HepG2 (cell line): ENCODE measurements at regions not wholly inside any gene's neighbourhood (a gene's known extent, or its start where the extent isn't known, plus 50 kb on each side); places are given as distances from the start of the nearest gene placed in this dataset.

Experiments
- ATAC-seq: fragments of 200-7000 bp; cut with Tn5 transposase; 3 replicates; pipeline ENCODE4 v1.9.1; 2020; ENCODE audit warnings: mild to moderate bottlenecking, moderate library complexity
- BruUV-seq: library from RNA; stranded (reverse); fragments of 400-500 nt; replicated peaks from 2 replicates; lab custom pipeline; 2021; lab: Mats Ljungman, UMichigan
- CTCF ChIA-PET: fragments of 300-600 bp; formaldehyde crosslinking; extraction: SDS; loops from one replicate; lab custom pipeline; 2021; ENCODE audit warnings: low total read pairs, inconsistent platforms, low intra/inter-chr PET ratio; lab: Yijun Ruan, JAX
- POLR2A ChIA-PET: fragments of 350-600 bp; sonication (Branson Sonifier 250); formaldehyde crosslinking; loops from one replicate; lab custom pipeline; 2020; ENCODE audit warnings: antibody characterized with exemption, inconsistent platforms; lab: Yijun Ruan, JAX
- DNase-seq: peaks from one replicate; pipeline ENCODE4 v3.0.0-alpha.2; 2015; ENCODE audit warnings: low spot score
- FAIRE-seq: peaks from 3 replicates; lab custom pipeline; 2011; peaks lifted over from hg19 to GRCh38; lab: Jason Lieb, UNC
- H2AFZ ChIP-seq: one replicate; pipeline ENCODE4 v1.6.1; 2011; ENCODE audit warnings: low read length, inconsistent platforms
- H3K27ac ChIP-seq: fragments of 300-600 bp; 3 replicates; pipeline ENCODE4 v1.8.0; 2011; ENCODE audit warnings: mixed run types, mild to moderate bottlenecking, mixed read lengths, low read length, inconsistent platforms; ENCODE audit not compliant: insufficient read depth; ENCODE audit errors: extremely low read length
- H3K27me3 ChIP-seq, 2 experiments: fragments of 200-600 bp in 1 of 2; 2 replicates in 1 of 2; 3 replicates in 1 of 2; pipeline versions ENCODE4 v1.6.0 to v1.8.0; 2011; ENCODE audit warnings: low read length in 2 of 2, mild to moderate bottlenecking in 2 of 2, moderate library complexity in 2 of 2, inconsistent platforms in 1 of 2; ENCODE audit not compliant: insufficient read depth in 2 of 2, control insufficient read depth in 1 of 2
- H3K36me3 ChIP-seq, 2 experiments: fragments of 200-600 bp in 1 of 2; replicated peaks in 1 of 2; 2 replicates in 1 of 2; 3 replicates in 1 of 2; pipeline versions ENCODE4 v1.5.1 to v1.8.0; 2011; ENCODE audit warnings: low read length in 2 of 2, inconsistent platforms in 1 of 2; ENCODE audit not compliant: insufficient read depth in 2 of 2, control insufficient read depth in 1 of 2
- H3K4me1 ChIP-seq: 2 replicates; pipeline ENCODE4 v1.5.1; 2012; ENCODE audit warnings: low read length, inconsistent platforms; ENCODE audit not compliant: insufficient read depth
- H3K4me2 ChIP-seq: 2 replicates; pipeline ENCODE4 v1.6.0; 2011; ENCODE audit warnings: low read depth, low read length, inconsistent platforms
- H3K4me3 ChIP-seq, 3 experiments: fragments of 200-600 bp in 1 of 3; sonication (generic), shearing (Covaris generic) in 1 of 3; replicated peaks in 1 of 3; 2 replicates each; pipeline ENCODE4 v1.5.1; 2011 to 2016; ENCODE audit warnings: low read length in 3 of 3, inconsistent platforms in 2 of 3, low read depth in 2 of 3, mild to moderate bottlenecking in 2 of 3, control low read depth in 1 of 3, mixed read lengths in 1 of 3; ENCODE audit not compliant: insufficient read depth in 1 of 3
- H3K79me2 ChIP-seq: one replicate; pipeline ENCODE4 v1.6.1; 2011; ENCODE audit warnings: low read length, inconsistent platforms; ENCODE audit not compliant: insufficient read depth
- H3K9ac ChIP-seq: 2 replicates; pipeline ENCODE4 v1.6.0; 2011; ENCODE audit warnings: mild to moderate bottlenecking, low read depth, low read length, inconsistent platforms; ENCODE audit not compliant: insufficient read depth
- H3K9me3 ChIP-seq: 2 replicates; pipeline ENCODE4 v1.5.1; 2012; ENCODE audit warnings: mild to moderate bottlenecking, low read length
- H4K20me1 ChIP-seq: 2 replicates; pipeline ENCODE4 v1.6.0; 2011; ENCODE audit warnings: inconsistent platforms, mild to moderate bottlenecking, low read length, moderate library complexity; ENCODE audit not compliant: insufficient read depth
- DNMT1 ChIP-seq: sonication (generic); formaldehyde crosslinking; IDR thresholded peaks from 2 replicates; pipeline ENCODE4 v1.5.1; 2020; ENCODE audit warnings: mild to moderate bottlenecking, missing genetic modification reagents
- ELK4 ChIP-seq: sonication (generic); formaldehyde crosslinking; IDR thresholded peaks from 2 replicates; pipeline ENCODE4 v1.9.0; 2021; ENCODE audit warnings: missing genetic modification reagents, borderline replicate concordance
- IKZF4 ChIP-seq: sonication (generic); formaldehyde crosslinking; IDR thresholded peaks from 2 replicates; pipeline ENCODE4 v1.5.1; 2020; ENCODE audit warnings: borderline replicate concordance, mild to moderate bottlenecking, low read depth, missing genetic modification reagents; ENCODE audit errors: not compliant biosample characterization
- REST ChIP-seq, 2 experiments: IDR thresholded peaks; 2 replicates each; pipeline ENCODE4 v1.6.1; 2011 to 2012; ENCODE audit warnings: low read length in 2 of 2, borderline replicate concordance in 1 of 2, low read depth in 1 of 2, mild to moderate bottlenecking in 1 of 2, moderate library complexity in 1 of 2
- SALL2 ChIP-seq: sonication (generic); formaldehyde crosslinking; IDR thresholded peaks from 2 replicates; pipeline ENCODE4 v1.8.1; 2023; ENCODE audit warnings: mild to moderate bottlenecking, missing genetic modification reagents, inconsistent platforms
- SMAD3 ChIP-seq: sonication (generic); formaldehyde crosslinking; IDR thresholded peaks from 2 replicates; pipeline ENCODE4 v1.4.0; 2020; ENCODE audit warnings: missing genetic modification reagents
- ZNF326 ChIP-seq: sonication (generic); formaldehyde crosslinking; IDR thresholded peaks from 2 replicates; pipeline ENCODE4 v1.4.0; 2020; ENCODE audit warnings: missing genetic modification reagents, borderline replicate concordance
- ZNF343 ChIP-seq: sonication (generic); formaldehyde crosslinking; IDR thresholded peaks from 2 replicates; pipeline ENCODE4 v1.4.0; 2020; ENCODE audit warnings: mild to moderate bottlenecking, missing genetic modification reagents
- ZNF354B ChIP-seq: sonication (generic); formaldehyde crosslinking; IDR thresholded peaks from 2 replicates; pipeline ENCODE4 v1.8.0; 2022; ENCODE audit warnings: mild to moderate bottlenecking, missing genetic modification reagents
- WGBS: methylation state at CpG from one replicate; pipeline ENCODE4 v1.1.6; 2017; ENCODE audit warnings: low lambda C conversion rate; 5-methylcytosine and 5-hydroxymethylcytosine counted together
- in situ Hi-C: cut with HindIII; loops from 2 replicates; pipeline ENCODE4 v1.10.0; 2017; ENCODE audit warnings: low pct_unique_long_range_greater_than_20kb; ENCODE audit not compliant: extremely low pct_ligation_motif_present
- intact Hi-C: fragments of 100-400 bp; cut with micrococcal nuclease; formaldehyde crosslinking; loops from one replicate; pipeline ENCODE4 v1.10.0; 2022; ENCODE audit not compliant: unreplicated experiment

GRCh38 chr18:43863180-43863579 is 585.9 kb upstream of the SYT4 start:
- no peak overlapping the region for H3K9ac ChIP-seq
- in situ Hi-C loops: no loop called here
- H3K36me3 ChIP-seq: no peaks in the 10 kb centered on the region
- DNase-seq (no peak), ATAC-seq (no peak), FAIRE-seq (no peak)
- intact Hi-C loops: no loop called here
- H3K27ac ChIP-seq: no peak overlapping the region
- TF ChIP-seq ELK4 (no peak), SMAD3 (no peak), DNMT1 (no peak), IKZF4 (no peak), SALL2 (CRISPR knock-in tag) (no peak), REST (IDR thresholded peaks at IDR 0.05; ENCODE audit: borderline replicate concordance in 1 of 2, low read depth in 1 of 2, low read length in 2 of 2) (no peak), ZNF343 (no peak), ZNF326 (CRISPR knock-in tag) (no peak), ZNF354B (CRISPR knock-in tag) (no peak)
- no peaks in the 10 kb centered on the region for H3K4me1 ChIP-seq
- CTCF ChIA-PET: no interaction called here
- H3K9me3 ChIP-seq: peaks cover 82% of the 10 kb centered on the region
- no peaks in the 10 kb centered on the region for H3K27me3 ChIP-seq
- POLR2A ChIA-PET: no interaction called here
- no peaks in the 10 kb centered on the region for H4K20me1 ChIP-seq
- no peak overlapping the region for H3K4me3 ChIP-seq
- 0% methylated on average over 1 of the region's 1 CpG for WGBS
- no TSS peak for BruUV-seq
- no peak overlapping the region for H3K4me2 ChIP-seq
- no peaks in the 10 kb centered on the region for H3K79me2 ChIP-seq
- no peak overlapping the region for H2AFZ ChIP-seq
